ENCODE measurements at regions not wholly inside any gene's neighbourhood (a gene's known extent, or its start where the extent isn't known, plus 50 kb on each side); places are given as distances from the start of the nearest gene placed in this dataset.

- no peak for DNase-seq
- in situ Hi-C loops (cut with HindIII; ENCODE audit: low pct_ligation_motif_present, low sequenced_read_pairs) = no loop called here
These were observed 65.1 kb downstream of the SLC4A3 start for GRCh38 chr2:219692521-219692920.

GRCh38 chr2:219695145-219695709 is 67.8 kb downstream of the SLC4A3 start:
- in situ Hi-C loops (cut with HindIII; ENCODE audit: low pct_ligation_motif_present, low sequenced_read_pairs) = no loop called here
- DNase-seq = no peak

More at GRCh38 chr2:219692521-219692920, 65.1 kb downstream of the SLC4A3 start:
- Histone ChIP-seq H3K36me3 (replicated peaks) (no peaks in the 10 kb centered on the region), H3K4me3 (ENCODE audit: low read depth, low read length) (no peak overlapping the region), H3K27ac (no peak overlapping the region), H3K27me3 (replicated peaks) (no peaks in the 10 kb centered on the region)
- TF ChIP-seq CTCF (IDR thresholded peaks at IDR 0.05; ENCODE audit: low read depth, low read length, missing control alignments) = no peak

GRCh38 chr2:219697811-219698747 is 70.6 kb downstream of the SLC4A3 start:
- H3K36me3 ChIP-seq (replicated peaks) = no peaks in the 10 kb centered on the region
- no peak overlapping the region for H3K27ac ChIP-seq
- TF ChIP-seq CTCF (IDR thresholded peaks at IDR 0.05; ENCODE audit: low read depth, low read length, missing control alignments) = no peak
- DNase-seq = no peak
- H3K27me3 ChIP-seq (replicated peaks) = no peaks in the 10 kb centered on the region
- in situ Hi-C loops (cut with HindIII; ENCODE audit: low pct_ligation_motif_present, low sequenced_read_pairs) = no loop called here
- no peak overlapping the region for H3K4me3 ChIP-seq (ENCODE audit: low read depth, low read length)

More at GRCh38 chr2:219695145-219695709, 67.8 kb downstream of the SLC4A3 start:
- TF ChIP-seq CTCF (IDR thresholded peaks at IDR 0.05; ENCODE audit: low read depth, low read length, missing control alignments) = no peak
- no peaks in the 10 kb centered on the region for H3K27me3 ChIP-seq (replicated peaks)
- H3K36me3 ChIP-seq (replicated peaks) = no peaks in the 10 kb centered on the region
- H3K27ac ChIP-seq = no peak overlapping the region
- no peak overlapping the region for H3K4me3 ChIP-seq (ENCODE audit: low read depth, low read length)

- in situ Hi-C loops (cut with HindIII; ENCODE audit: low pct_ligation_motif_present, low sequenced_read_pairs) = no loop called here
- H3K27ac ChIP-seq = no peak overlapping the region
- H3K36me3 ChIP-seq (replicated peaks) = no peaks in the 10 kb centered on the region
These were observed 71.5 kb downstream of the SLC4A3 start for GRCh38 chr2:219698748-219699439.

GRCh38 chr2:219699440-219699821 is 72.0 kb downstream of the SLC4A3 start:
- in situ Hi-C loops (cut with HindIII; ENCODE audit: low pct_ligation_motif_present, low sequenced_read_pairs) = no loop called here
- TF ChIP-seq CTCF (IDR thresholded peaks at IDR 0.05; ENCODE audit: low read depth, low read length, missing control alignments) = no peak
- H3K27ac ChIP-seq = no peak overlapping the region
- H3K36me3 ChIP-seq (replicated peaks) = no peaks in the 10 kb centered on the region
- no peak for DNase-seq
- H3K27me3 ChIP-seq (replicated peaks) = no peaks in the 10 kb centered on the region
- H3K4me3 ChIP-seq (ENCODE audit: low read depth, low read length) = no peak overlapping the region

More at GRCh38 chr2:219698748-219699439, 71.5 kb downstream of the SLC4A3 start:
- no peak overlapping the region for H3K4me3 ChIP-seq (ENCODE audit: low read depth, low read length)
- H3K27me3 ChIP-seq (replicated peaks) = no peaks in the 10 kb centered on the region
- TF ChIP-seq CTCF (IDR thresholded peaks at IDR 0.05; ENCODE audit: low read depth, low read length, missing control alignments) = no peak
- DNase-seq = no peak
